ENCODE measurements at regions not wholly inside any gene's neighbourhood (a gene's known extent, or its start where the extent isn't known, plus 50 kb on each side); places are given as distances from the start of the nearest gene placed in this dataset.

- Histone ChIP-seq H3K4me3 (replicated peaks in 1 of 2; ENCODE audit: low read depth in 1 of 2, low read length in 2 of 2) (no peak overlapping the region), H4K20me1 (ENCODE audit: insufficient read depth) (no peaks in the 10 kb centered on the region), H3K9ac (ENCODE audit: low read length) (no peak overlapping the region), H3K79me2 (ENCODE audit: insufficient read depth, low read length) (no peaks in the 10 kb centered on the region), H3K27me3 (ENCODE audit: insufficient read depth, low read length) (no peaks in the 10 kb centered on the region), H2AFZ (ENCODE audit: low read depth, low read length, poor library complexity, severe bottlenecking) (no peak overlapping the region), H3K4me1 (ENCODE audit: control insufficient read depth in 1 of 2, insufficient read depth in 2 of 2, low read length in 2 of 2) (no peaks in the 10 kb centered on the region), H3K9me2 (ENCODE audit: insufficient read depth) (no peaks in the 10 kb centered on the region), H3K4me2 (ENCODE audit: low read length) (no peak overlapping the region), H3K9me3 (ENCODE audit: control insufficient read depth in 1 of 2, insufficient read depth in 1 of 2, low read depth in 1 of 2, low read length in 2 of 2) (peaks cover 0 to 21% of the 10 kb centered on the region in 2 experiments; a peak in 2 of 4 replicates), H3K36me3 (ENCODE audit: control insufficient read depth in 1 of 2, insufficient read depth in 2 of 2, low read length in 2 of 2) (no peaks in the 10 kb centered on the region), H3K27ac (ENCODE audit: low read depth, low read length) (no peak overlapping the region)
- ATAC-seq: no peak
- RAD21 ChIA-PET (ENCODE audit: low non-redundant PET in 1 of 2, low total read pairs in 2 of 2, uncharacterized antibody in 2 of 2, unreplicated experiment in 2 of 2): no interaction called here
- CTCF ChIA-PET: no interaction called here
- no TSS peak for BruUV-seq (replicated peaks)
- intact Hi-C loops (cut with micrococcal nuclease): no loop called here
- TF ChIP-seq ELF1 (IDR thresholded peaks at IDR 0.05; ENCODE audit: borderline replicate concordance, low read depth) (no peak), EZH2phosphoT487 (IDR thresholded peaks at IDR 0.05; ENCODE audit: borderline replicate concordance) (no peak), SIN3A (IDR thresholded peaks at IDR 0.05; ENCODE audit: low read depth) (no peak), POLR2A (IDR thresholded peaks at IDR 0.05; ENCODE audit: borderline replicate concordance, extremely low read depth, insufficient read depth, insufficient read length) (no peak), CEBPB (IDR thresholded peaks at IDR 0.05; ENCODE audit: low read depth) (no peak), ZBTB33 (IDR thresholded peaks at IDR 0.05; ENCODE audit: extremely low read depth, insufficient replicate concordance, low read length) (no peak), ZFX (IDR thresholded peaks at IDR 0.05) (no peak), YY1 (IDR thresholded peaks at IDR 0.05; ENCODE audit: extremely low read depth, insufficient replicate concordance, low read depth, low read length) (no peak), EGR1 (IDR thresholded peaks at IDR 0.05; ENCODE audit: low read depth) (no peak)
- no peak for DNase-seq (ENCODE audit: low read depth, low spot score)
- POLR2A ChIA-PET: no interaction called here
Measured at GRCh38 chr10:8588135-8588534, 533.6 kb downstream of the GATA3 start.

GRCh38 chr10:8590518-8590917 lies 536.0 kb downstream of the GATA3 start:
- DNase-seq (ENCODE audit: low read depth, low spot score): no peak
- no peaks in the 10 kb centered on the region for H3K79me2 ChIP-seq (ENCODE audit: insufficient read depth, low read length)
- H3K4me3 ChIP-seq (replicated peaks in 1 of 2; ENCODE audit: low read depth in 1 of 2, low read length in 2 of 2): no peak overlapping the region
- H3K9ac ChIP-seq (ENCODE audit: low read length): no peak overlapping the region
- no peaks in the 10 kb centered on the region for H4K20me1 ChIP-seq (ENCODE audit: insufficient read depth)
- POLR2A ChIA-PET: no interaction called here
- H3K9me3 ChIP-seq (ENCODE audit: control insufficient read depth in 1 of 2, insufficient read depth in 1 of 2, low read depth in 1 of 2, low read length in 2 of 2): peaks cover 6 to 36% of the 10 kb centered on the region in 2 experiments; a peak in 2 of 4 replicates
- ATAC-seq: no peak
- H3K36me3 ChIP-seq (ENCODE audit: control insufficient read depth in 1 of 2, insufficient read depth in 2 of 2, low read length in 2 of 2): no peaks in the 10 kb centered on the region
- CTCF ChIA-PET: no interaction called here
- RAD21 ChIA-PET (ENCODE audit: low non-redundant PET in 1 of 2, low total read pairs in 2 of 2, uncharacterized antibody in 2 of 2, unreplicated experiment in 2 of 2): no interaction called here
- H3K27ac ChIP-seq (ENCODE audit: low read depth, low read length): no peak overlapping the region
- no peaks in the 10 kb centered on the region for H3K9me2 ChIP-seq (ENCODE audit: insufficient read depth)
- H3K27me3 ChIP-seq (ENCODE audit: insufficient read depth, low read length): no peaks in the 10 kb centered on the region
- H3K4me2 ChIP-seq (ENCODE audit: low read length): no peak overlapping the region
- intact Hi-C loops (cut with micrococcal nuclease): no loop called here
- no peak overlapping the region for H2AFZ ChIP-seq (ENCODE audit: low read depth, low read length, poor library complexity, severe bottlenecking)
- H3K4me1 ChIP-seq (ENCODE audit: control insufficient read depth in 1 of 2, insufficient read depth in 2 of 2, low read length in 2 of 2): no peaks in the 10 kb centered on the region
- no TSS peak for BruUV-seq (replicated peaks)
- TF ChIP-seq CTCF (IDR thresholded peaks at IDR 0.05 in 2 of 3, conservative IDR thresholded peaks at IDR 0.05 in 1 of 3; ENCODE audit: borderline replicate concordance in 1 of 3, insufficient read depth in 1 of 3, low read depth in 2 of 3, low read length in 2 of 3) (no peak), YY1 (IDR thresholded peaks at IDR 0.05; ENCODE audit: extremely low read depth, insufficient replicate concordance, low read depth, low read length) (no peak), FOSL1 (IDR thresholded peaks at IDR 0.05; ENCODE audit: low read depth) (no peak), ELF1 (IDR thresholded peaks at IDR 0.05; ENCODE audit: borderline replicate concordance, low read depth) (no peak), EGR1 (IDR thresholded peaks at IDR 0.05; ENCODE audit: low read depth) (no peak), EZH2phosphoT487 (IDR thresholded peaks at IDR 0.05; ENCODE audit: borderline replicate concordance) (no peak), CEBPB (IDR thresholded peaks at IDR 0.05; ENCODE audit: low read depth) (no peak), REST (IDR thresholded peaks at IDR 0.05; ENCODE audit: low read depth) (no peak), ZFX (IDR thresholded peaks at IDR 0.05) (no peak), SRF (IDR thresholded peaks at IDR 0.05; ENCODE audit: low read depth) (no peak)

Measured in HCT116 (cell line).